ENCODE measurements at regions not wholly inside any gene's neighbourhood (a gene's known extent, or its start where the extent isn't known, plus 50 kb on each side); places are given as distances from the start of the nearest gene placed in this dataset.

- Histone ChIP-seq H3K27me3 (ENCODE audit: control insufficient read depth, insufficient read depth, low read length) (no peaks in the 10 kb centered on the region), H4K8ac (ENCODE audit: low read depth in 2 of 2, low read length in 2 of 2) (no peak overlapping the region), H2AK9ac (replicated peaks; ENCODE audit: low read depth, low read length, poor library complexity) (no peak overlapping the region), H3K27ac (ENCODE audit: insufficient read depth, low read length) (no peak overlapping the region), H4K91ac (ENCODE audit: insufficient read depth, low read depth, low read length) (no peak overlapping the region), H3K9me3 (ENCODE audit: control insufficient read depth, insufficient read depth, low read length) (peaks cover 16% of the 10 kb centered on the region), H4K20me1 (ENCODE audit: insufficient read depth, low read length) (no peaks in the 10 kb centered on the region), H2BK5ac (ENCODE audit: low read depth, low read length, poor library complexity, severe bottlenecking) (no peak overlapping the region), H3K4me2 (ENCODE audit: low read depth, low read length) (no peak overlapping the region), H3K4me1 (ENCODE audit: control insufficient read depth, insufficient read depth, low read length) (no peaks in the 10 kb centered on the region), H3K9ac (ENCODE audit: low read depth, low read length) (no peak overlapping the region), H3K4me3 (ENCODE audit: insufficient read depth, low read depth, low read length) (no peak overlapping the region), H3K56ac (ENCODE audit: extremely low read depth, insufficient read depth, low read length) (no peak overlapping the region), H2AFZ (replicated peaks; ENCODE audit: low read length, poor library complexity) (no peak overlapping the region), H4K5ac (ENCODE audit: low read depth, low read length) (no peak overlapping the region), H2BK20ac (ENCODE audit: low read depth, low read length) (no peak overlapping the region), H3K79me1 (ENCODE audit: low read depth in 1 of 2, low read length in 2 of 2) (no peaks in the 10 kb centered on the region), H3K14ac (replicated peaks; ENCODE audit: low read depth, low read length) (no peak overlapping the region), H3K4ac (ENCODE audit: low read depth, low read length) (no peak overlapping the region), H3K23ac (ENCODE audit: low read depth, low read length) (no peak overlapping the region), H3K36me3 (ENCODE audit: control insufficient read depth, insufficient read depth, low read length) (no peaks in the 10 kb centered on the region), H3K9me1 (ENCODE audit: insufficient read depth, low read length) (no peaks in the 10 kb centered on the region), H3K18ac (ENCODE audit: low read depth, low read length) (no peak overlapping the region), H2AK5ac (ENCODE audit: low read depth, low read length) (no peak overlapping the region), H2BK15ac (ENCODE audit: low read depth, low read length) (no peak overlapping the region), H2BK120ac (ENCODE audit: low read depth, low read length) (no peak overlapping the region)
- ATAC-seq (ENCODE audit: low read depth) (no peak), DNase-seq (no peak)
- POLR2A ChIA-PET (ENCODE audit: unreplicated experiment), result no interaction called here
- dilution Hi-C loops (cut with HindIII; ENCODE audit: low sequenced_read_pairs, unreplicated experiment), result no loop called here
- no TSS peak for BruUV-seq (replicated peaks)
- TF ChIP-seq FOS (IDR thresholded peaks at IDR 0.05; ENCODE audit: low read depth, low read length), result no peak
- in situ Hi-C loops (cut with MboI; ENCODE audit: low sequenced_read_pairs), result no loop called here
- intact Hi-C loops (cut with micrococcal nuclease), result no loop called here
- CTCF ChIA-PET, result no interaction called here
- WGBS, 2 experiments (ENCODE audit: extremely low coverage in 2 of 2, insufficient read length in 1 of 2), result no CpG with 5 or more reads among the region's 6 CpGs
Observed at GRCh38 chr7:153518201-153518984, 533.8 kb upstream of the DPP6 start.
